SKM-1 (cell line): ENCODE measurements at regions not wholly inside any gene's neighbourhood (a gene's known extent, or its start where the extent isn't known, plus 50 kb on each side); places are given as distances from the start of the nearest gene placed in this dataset.

Source experiments
- DNase-seq: peaks from one replicate; lab custom pipeline; 2025; ENCODE audit not compliant: unreplicated experiment; lab: John Stamatoyannopoulos, UW

DNA sequence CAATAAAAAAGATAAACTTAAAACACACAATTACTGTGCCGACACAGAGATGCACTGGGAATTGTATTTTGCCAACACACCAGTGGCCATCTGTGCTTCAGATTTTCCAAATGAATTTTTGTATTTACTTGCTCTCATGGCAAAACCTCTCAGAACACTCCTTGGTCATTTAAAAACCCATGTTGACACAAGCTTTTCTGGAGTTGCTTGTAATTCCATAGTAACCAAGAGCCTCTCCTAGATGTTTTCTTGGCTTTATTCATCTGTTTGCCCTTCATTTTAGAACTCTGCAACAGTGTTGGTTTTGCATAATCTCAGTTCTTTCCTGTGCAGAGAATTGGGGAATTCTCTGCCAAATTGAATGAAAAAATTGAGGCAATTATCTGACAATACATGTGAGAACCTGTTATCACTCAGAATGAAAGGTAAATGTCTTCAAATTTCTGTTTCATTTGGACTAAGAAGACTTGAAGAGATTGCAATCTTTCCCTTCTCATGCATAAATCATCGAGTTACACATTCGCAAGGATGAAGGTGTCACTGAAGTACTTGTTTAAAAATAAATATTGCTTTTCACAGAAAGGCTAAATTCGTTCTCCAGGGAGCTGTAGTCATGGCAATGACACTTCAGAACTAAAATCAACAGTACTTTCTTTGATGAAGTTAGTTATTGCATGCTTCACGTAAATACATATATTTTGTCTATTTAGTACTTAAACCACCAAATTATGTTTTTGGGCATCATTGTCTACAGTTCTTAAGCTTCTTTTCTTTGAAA is 301.8 kb upstream of the CTSO start:
- no peak for DNase-seq

DNA sequence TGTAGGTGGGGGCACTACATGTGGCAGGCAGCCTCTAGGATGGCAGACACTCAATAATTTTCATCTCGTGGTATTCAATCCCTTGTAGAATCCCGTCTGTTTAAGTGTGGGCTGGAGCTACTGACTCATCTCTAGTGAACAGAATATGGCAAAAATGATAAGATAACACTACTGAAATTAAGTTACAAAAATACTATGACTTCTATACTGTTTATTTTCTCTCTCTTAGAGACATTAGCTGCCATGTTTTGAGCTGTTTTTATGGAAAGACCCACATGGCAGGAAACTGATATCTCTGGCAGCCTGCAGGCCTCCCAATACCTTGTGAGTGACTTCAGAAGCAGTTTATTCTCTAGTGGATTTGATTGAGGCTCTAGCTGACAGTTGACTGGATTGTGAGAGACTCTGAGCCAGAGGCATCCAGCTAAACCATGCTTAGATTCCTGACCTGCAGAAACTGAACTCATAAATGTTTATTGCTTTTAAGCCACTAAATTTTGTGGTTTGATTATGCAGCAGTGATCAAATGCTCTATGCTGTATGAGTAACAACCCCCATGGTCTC is 298.8 kb upstream of the CTSO start:
- DNase-seq: no peak

DNA sequence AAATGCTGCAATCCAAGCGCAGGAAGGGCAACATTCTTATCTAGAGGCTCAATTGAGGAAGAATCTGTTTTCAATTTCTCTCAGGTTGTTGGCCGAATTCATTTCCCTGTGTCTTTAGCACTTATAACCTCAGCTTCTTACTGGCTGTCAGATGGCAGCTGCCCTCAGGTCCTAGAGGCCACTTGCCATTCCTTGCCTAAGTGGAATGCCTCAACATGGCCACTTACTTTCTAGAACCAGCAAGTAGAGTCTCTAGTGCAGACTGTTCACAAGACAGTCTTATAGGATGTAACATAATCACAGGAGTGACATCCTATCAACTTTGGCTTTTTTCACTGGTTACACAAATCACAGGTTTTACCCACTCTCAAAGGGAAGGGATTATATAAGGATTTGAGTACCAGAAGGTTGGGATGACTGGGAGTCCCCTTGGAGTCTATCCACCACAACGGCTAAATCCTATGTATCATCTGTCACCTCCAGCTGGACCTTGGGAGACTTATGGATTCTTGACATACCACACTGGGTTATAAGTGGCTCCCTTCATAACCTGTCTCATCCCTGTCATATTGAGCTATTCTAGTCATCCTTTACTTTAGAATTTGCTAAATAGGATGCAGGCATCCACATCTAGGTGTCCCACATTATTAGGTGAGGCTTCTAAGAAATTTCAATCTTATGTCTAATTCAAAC is 297.9 kb upstream of the CTSO start:
- DNase-seq: no peak

DNA sequence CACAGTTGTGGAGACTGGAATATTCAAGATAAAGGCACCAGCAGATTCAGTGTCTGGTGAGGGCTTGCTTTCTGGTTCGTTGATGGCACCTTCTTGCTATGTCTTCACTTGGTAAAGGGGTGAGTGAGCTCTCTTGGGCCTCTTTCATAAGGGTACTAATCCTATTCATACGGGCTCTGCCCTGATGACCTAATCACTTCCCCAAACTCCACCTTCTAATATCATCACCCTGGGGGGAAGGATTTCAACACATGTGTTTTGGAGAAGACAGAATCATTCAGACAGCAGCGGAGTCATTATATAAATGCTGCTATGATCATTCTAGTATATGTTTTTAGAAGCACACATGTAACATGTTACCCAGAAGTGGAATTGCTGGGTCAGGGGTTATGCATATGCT is 295.3 kb upstream of the CTSO start:
- DNase-seq: no peak

DNA sequence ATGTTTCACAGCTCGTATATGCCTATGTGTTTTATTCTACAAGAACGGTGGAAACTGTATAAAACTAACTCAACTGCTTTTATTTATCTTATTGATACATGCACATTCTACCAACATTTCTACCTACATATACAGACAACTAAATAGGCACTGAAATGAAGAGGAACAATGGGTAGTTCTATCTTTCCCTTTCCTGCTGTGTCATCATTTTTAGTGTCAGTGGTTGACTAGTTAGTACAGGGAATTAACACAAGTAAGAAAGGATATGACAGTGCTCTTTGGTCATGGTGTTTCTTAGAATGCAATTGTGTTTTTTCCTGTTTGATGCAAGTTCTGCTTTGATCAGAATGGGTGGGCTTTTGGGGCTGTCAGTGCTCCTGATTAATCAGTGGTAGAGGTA is 293.8 kb upstream of the CTSO start:
- DNase-seq: no peak

DNA sequence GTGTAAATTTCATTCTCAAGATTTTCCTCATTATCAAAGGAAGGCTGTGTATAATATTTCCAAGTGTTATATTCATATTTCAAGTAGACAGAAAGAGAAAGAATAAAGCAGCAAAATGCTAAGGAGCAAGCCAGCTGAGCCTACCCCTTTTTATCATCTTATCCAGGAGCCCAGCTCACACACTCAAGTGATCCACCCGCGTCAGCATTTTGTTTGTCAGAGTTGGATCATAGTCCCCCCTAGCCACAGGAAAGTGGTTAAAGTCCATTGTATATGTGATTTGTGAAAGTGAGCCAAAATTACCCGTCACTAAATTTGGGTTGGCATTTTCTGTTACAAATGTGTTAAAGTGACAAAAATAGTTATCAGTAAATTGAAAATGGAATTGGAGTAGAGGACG is 289.3 kb upstream of the CTSO start:
- DNase-seq: no peak

DNA sequence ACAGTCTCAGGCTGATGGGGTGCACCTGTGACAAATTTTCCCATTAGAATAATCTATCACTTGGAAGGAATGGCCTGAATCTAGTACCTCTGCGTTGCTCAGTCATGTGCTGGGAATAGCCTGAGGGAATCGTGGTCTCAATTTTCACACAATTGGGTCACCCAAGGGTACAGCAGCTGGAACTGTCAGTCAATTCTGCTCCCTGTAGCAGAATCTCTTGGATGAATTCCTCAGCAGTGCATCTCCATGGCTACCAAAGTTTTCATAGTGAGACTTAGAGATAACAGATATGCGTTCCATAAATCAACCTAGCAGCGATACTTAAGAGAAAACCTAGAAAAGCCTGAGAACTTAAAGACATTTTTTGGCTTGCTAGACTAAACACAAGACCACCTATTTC is 288.7 kb upstream of the CTSO start:
- DNase-seq: no peak

DNA sequence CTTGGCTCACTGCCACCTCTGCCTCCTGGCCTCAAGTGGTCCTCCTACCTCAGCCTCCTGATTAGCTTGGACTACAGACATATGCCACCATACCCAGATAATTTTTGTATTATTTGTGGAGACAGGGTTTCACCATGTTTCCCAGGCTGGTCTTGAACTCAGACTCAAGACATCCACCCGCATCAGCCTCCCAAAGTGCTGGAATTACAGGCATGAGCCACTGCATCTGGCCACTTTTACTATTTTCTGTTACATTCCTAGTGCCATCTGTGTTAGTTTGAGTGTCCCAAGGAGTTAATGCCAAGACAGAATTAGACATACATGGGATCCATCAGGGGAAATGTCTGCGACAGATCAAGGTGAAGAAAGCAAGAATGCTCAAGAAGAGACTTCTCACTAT is 288.2 kb upstream of the CTSO start:
- no peak for DNase-seq

DNA sequence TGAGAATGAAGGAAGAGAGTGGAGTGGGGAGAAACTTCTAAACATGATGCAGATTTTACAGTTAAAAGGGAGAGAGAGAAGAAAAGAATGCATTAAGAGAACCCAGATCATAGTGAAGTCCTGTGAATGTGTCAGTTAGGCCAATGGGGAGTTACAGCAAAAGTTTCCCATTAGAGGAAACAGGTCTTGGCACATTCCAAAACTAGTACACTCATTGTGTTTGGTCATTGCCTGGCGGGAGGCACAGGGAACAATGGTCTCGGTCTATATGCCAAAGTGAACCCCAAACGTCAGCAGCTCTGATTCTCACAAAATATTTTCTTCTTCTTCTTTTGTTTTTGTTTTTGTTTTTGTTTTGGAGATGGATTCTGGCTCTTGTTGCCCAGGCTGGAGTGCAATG is 284.5 kb upstream of the CTSO start:
- no peak for DNase-seq

DNA sequence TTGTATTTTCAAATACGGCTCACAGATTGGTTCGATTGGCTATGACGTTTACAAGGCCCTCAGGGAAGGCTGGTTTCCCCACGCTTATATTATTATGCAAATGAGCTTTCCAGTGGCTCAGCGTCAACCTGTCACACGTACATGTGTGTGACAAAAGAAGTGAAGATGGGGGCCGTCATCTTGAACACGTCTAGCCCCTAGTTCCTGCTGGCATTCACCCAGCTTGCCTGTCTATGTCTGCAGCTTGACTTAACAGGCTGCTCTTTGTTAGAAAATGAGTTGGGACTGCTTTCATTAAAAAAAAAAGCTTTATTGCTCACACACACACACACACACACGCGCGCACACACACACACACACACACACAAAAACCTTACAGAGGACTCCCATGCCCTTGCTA is 283.6 kb upstream of the CTSO start:
- no peak for DNase-seq

DNA sequence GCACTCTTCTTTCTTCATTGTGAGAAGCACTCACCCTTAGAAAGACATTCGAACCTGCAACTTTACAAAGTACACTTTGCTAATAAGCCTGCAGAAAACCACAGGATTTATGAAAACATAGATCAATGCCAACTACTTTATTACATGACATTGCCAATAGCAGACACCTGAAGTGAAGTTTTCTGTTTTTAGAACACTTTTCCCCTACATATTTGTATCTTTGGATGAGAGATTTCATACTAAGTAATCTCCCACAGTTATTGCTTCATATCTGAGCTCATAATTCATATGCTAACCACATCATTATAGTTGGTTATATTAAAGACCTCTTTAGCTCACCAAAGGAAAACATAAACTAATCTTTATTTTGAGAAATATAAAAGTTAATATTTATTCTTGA is 276.5 kb upstream of the CTSO start:
- no peak for DNase-seq

DNA sequence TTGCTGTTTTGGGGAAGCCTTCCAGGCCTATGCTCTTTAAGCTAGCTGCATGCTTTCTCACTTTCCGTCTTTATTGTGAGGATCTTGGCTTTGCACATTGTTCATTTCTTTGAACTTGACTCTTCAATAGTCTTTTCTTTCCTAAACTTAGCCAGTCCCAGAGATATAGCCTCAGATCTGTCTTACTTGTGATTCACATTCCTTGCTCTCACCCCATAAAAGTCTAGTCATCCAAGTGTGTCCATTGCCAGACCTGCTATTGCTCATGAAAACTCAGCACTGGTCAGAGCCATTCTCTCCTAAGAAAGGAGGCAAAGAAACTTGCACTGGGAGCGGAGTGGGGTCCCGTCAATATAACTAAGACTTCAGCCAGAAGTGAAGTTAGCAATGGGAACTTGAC is 275.0 kb upstream of the CTSO start:
- DNase-seq: no peak

DNA sequence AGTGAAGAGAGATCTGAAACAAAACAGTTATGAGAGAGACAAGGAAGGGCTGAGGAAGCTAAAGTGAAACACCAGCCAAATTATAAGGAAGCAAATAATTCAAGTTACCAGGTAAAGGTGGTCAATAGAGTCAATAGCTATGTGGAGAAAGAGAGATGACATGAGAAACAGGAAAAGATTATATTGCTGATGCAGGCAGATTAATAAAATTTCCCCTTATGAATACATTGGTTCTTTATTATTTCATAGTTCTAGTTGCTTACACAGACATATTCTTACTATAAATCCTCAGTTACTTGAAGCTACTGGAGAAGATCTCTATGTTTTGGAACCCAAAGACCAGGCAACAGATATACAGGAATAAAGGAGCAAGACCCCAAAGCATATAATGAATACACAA is 273.7 kb upstream of the CTSO start:
- DNase-seq: no peak

DNA sequence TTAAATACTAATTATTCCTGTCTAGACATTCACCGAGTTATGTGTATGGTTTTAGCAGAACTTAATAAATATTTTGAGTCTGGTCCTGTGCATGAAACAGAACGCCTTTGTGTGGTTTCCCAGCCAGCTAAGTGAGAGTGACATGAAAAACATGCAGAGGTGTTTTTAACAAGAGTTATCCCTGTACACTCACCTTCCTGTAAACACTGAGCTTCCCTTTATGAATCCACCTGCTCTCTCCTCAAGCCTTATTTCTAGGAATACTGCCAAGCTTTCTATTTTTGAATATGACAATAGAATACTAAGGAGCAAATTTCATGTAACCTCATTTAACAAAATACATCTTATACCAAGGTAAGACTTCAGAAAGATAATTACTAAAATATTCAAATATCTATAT is 270.3 kb upstream of the CTSO start:
- no peak for DNase-seq

DNA sequence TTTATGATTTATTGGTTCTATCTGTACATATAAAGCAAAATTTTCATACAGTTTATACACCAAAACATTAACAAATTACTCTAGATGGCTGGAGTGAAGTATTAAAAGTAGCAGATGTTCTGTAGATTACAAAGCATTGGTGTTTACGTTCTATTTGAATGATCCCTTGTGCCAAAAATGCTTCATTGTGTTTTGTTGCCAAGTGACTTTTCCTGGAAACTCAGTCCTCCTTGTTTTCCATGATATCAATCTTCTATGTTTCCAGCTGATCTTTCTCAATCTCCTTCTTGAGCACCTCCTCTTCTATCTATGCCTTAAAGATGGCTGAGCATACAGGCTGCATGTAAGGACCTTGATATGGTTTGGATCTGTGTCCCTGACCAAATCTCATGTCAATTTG is 263.6 kb upstream of the CTSO start:
- DNase-seq: no peak

DNA sequence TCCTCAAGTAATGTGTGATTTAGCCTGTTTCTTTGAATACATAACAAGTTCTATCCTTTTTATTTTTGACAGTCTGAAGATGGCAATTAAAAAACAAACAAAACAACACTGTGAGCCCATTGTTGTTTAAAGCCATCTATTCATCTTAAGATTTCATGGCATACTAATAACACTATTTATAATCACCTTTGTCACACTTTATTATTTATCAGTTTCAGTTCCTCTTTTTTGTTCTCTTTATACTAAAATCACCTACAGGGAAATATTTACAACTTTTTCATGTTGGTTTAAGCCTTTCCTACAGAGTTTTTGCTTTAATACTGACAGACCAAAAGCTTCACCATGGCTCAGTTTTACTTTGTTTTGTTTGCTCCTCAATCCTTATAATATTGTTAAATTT is 247.4 kb upstream of the CTSO start:
- DNase-seq: no peak

DNA sequence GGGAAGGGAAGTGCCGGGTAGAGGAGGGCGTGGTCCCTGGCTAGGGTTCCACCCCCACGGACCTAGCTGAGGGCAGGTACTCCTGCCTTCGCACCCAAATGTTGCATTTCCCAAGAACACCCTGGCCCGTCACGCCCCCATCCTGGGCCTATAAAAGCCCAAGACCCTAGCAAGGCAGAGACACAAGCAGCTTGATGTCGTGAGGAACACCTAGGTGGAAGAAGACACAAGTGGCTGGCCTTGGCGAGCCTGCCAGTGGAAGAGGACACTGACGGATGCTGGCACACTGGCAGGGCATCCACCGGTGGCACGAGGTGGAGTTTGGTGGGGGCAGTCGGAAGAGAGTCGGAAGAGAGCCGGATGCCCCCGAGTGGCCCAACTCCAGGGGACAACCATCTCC is 244.8 kb upstream of the CTSO start:
- DNase-seq: no peak

DNA sequence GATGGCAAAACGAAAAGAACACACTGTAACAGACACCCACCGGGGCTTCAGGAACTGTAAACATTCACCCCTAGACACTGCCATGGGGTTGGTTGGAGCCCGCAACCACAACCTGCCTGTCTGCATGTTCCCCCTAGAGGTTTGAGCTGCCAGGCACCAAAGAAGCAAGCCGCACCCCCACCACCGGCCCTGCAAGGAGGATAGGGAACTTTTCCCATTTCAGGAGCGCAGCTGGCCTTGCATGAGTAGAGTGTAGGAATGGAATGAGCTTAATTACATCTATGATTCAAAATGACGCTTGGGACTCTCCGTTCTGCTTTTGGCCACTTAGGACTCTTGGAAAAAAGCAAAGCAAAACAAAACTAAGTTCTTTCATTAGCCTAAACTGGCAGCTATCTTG is 243.6 kb upstream of the CTSO start:
- no peak for DNase-seq

DNA sequence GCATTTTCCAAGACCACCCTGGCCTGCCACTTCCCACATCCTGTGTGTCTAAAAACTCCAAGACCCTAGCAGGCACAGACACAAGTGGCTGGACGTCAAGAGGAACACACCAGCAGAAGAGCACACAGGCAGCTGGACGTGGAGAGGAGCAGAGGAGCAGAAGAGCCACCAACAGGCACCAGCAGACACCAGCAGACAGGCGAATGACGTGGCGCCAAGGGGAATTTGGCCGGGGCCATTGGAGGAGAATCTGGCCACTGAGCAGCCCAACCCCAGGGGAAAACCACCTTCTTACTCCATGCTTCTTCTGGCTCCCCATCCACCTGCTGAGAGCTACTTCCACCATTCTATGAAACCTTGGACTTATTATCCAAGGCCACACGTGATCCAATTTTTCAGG is 243.1 kb upstream of the CTSO start:
- DNase-seq: no peak

DNA sequence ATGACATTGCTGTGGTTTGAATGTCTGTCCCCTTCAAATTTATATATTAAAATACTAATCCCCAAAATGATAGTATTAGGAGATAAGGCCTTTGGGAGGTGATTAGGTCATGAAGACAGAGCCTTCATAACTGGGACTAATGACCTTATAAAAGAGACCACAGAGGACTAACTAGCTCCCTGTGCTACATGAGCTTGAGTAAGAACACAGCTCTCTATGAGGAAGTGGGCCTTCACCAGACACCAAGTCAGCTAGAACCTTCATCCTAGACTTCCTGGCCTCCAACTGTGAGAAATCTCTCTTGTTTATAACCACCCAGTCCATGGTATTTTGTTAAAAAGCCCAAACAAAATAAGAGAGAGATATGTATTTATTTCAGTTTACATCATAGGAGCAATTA is 242.2 kb upstream of the CTSO start:
- DNase-seq: no peak

DNA sequence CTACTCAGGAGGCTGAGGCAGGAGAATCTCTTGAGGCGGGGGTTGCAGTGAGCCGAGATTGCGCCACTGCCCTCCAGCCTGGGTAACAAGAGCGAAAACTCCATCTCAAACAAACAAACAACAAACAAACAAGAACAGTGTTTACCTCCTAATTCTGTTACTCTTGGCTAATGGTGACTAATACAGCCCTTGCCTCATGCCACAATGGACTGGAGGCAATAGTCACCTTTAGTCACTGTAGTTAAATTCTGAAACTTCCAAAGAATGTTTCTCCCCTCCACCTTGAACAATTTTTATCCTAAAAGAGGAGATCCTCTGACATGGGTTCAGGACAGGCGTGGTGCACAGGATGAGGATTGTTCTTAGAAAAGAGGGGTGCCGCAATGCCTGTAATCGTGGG is 241.2 kb upstream of the CTSO start:
- DNase-seq: no peak

DNA sequence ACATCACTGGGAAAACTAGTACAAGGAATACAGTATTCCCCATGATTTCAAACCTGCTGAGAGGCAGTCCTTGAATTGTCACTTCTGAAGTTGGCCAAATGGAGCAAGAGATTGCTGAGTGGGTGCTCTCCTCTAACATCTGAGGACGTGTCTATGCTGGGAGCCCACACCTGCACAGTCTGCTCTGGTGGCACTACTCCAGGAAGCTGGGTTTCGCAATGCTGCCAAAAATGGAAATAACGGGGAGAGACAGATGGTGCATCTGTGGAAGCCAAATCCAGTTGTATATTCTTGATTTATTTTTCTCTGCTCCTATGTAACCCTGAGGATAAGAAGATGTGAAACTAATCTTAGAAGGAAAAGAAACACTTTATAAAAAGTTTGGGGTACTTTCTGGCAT is 240.1 kb upstream of the CTSO start:
- DNase-seq: no peak

DNA sequence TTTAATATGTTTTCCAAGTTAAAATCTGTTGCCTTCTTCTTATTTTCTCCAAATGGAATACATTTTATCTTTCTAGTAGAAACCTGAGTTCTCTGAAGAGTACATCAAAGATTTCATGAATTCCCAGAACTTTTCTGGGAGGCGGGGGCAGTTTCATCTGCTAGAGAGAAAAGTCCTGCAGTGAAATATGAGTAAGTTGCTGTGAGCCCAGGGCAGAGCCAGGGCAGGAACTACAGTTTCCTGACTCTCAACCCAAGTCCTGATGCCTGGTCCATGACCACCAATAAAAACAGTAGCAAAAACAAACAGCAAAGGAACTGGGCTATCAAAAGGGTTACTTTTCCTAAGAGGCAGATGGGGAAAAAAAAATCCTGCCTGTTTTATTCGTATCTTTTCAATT is 239.4 kb upstream of the CTSO start:
- no peak for DNase-seq
